Stimulated activated CD8-positive, alpha-beta memory T cell treated with anti-CD3 and anti-CD28 coated beads, Interleukin-15, amount 100 ng/mL, for 4 hours (primary cell): ENCODE measurements at regions not wholly inside any gene's neighbourhood (a gene's known extent, or its start where the extent isn't known, plus 50 kb on each side); places are given as distances from the start of the nearest gene placed in this dataset.

Experiments used
- DNase-seq, 2 donors: peaks; one replicate each; pipeline ENCODE4 v3.0.0-alpha.2; 2020; ENCODE audit warnings: low read depth in 2 of 2

DNA sequence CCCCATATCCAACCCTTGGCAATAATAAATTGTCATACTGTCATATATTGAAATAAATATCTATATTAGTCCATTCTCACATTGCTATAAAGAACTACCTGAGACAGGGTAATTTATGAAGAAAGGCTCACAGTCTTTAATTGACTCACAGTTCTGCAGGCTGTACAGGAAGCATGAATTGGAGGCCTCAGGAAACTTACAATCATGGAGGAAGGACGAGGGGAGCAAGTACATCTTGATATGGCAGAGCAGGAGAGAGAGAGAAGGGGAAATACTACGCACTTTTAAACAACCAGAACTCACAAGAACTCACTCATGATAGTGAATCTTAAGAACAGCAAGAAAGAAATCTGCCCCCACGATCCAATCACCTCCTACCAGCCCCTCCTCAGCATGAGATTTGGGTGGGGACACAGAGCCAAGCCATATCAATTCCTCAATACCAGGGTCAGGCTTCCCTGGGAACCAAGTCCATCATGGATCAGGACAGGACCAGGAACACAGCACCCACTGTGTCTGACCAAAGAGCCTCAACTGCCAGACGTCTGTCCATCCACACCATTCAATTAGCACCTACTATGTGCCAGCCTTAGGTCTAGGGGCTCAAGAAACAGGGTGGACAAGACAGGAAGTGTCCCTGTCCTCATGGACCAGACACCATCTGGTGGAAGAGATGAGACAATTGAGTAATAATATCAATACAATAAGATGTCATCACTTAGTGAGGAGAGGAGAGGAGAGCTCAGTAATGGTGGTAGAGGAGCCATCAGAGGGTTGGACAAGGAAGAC is 56.9 kb upstream of the TOP3B start:
- DNase-seq, result no peak

DNA sequence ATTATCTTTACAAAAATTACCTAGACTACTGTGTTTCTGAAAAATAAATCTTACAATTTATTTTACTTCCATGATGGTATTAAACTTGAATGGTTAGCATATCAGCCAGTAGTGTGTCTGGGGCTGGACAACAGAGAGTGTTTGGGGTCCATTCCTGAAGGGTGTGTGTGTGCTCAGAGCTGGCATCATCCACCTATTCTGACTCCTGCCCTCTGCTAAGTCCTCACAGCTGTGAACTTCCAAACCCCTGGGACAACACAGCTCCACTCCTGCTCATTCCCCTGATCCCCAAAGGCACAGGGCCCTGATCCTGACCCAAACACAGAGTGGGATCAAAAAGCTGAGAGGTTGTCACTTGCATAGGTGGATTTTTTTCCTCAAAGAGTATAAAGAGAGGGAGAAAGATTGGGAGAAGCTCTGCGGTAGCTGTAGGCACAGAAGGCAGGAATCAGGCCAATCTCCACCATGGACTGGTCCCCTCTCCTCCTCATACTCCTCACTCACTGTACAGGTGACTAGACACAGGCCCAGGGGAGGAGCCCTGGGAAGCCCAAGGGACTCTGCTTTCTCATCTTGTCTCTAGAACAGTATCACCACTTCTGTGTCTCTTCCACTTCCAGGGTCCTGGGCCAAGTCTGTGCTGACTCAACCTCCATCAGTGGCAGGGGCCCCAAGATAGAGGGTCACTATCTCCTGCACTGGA is 55.7 kb upstream of the TOP3B start:
- no peak for DNase-seq

DNA sequence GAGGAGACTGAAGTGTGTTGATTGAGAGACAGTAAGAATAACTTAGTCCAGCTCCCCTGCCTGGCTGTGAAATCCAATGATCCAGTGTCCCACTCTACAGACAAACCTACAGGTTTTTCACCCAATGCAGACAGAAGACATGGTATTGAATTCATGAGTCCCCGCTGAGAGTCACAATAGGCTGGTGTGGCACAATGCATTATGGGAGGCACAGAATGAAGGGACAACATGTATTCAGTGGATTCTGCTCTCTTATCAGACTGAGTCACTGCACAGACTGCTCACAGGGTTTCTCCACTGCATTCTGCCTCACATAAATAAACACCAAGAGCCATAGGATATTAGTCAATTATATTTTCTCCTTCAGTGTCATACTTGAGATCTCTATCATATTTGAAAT is 55.2 kb upstream of the TOP3B start:
- no peak for DNase-seq

DNA sequence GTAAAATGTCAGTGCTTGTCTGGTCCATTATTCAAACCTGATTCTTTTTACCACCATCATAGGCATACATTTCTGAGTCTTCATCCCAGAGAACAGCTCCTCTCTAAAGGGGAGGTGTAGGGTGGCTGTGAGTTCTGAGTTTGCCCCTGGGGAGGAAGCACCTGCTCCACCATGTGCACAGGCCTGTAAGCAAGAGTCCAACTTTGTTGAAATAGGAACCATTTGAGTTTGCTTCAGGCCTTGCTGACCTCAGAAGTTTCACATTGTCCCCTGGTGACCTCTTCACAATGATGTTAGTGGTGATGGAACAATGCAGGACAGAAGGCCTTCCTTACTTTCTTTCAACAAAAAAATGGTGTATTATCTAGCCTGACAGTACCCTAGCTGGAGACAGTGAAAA is 54.6 kb upstream of the TOP3B start:
- DNase-seq, result no peak

DNA sequence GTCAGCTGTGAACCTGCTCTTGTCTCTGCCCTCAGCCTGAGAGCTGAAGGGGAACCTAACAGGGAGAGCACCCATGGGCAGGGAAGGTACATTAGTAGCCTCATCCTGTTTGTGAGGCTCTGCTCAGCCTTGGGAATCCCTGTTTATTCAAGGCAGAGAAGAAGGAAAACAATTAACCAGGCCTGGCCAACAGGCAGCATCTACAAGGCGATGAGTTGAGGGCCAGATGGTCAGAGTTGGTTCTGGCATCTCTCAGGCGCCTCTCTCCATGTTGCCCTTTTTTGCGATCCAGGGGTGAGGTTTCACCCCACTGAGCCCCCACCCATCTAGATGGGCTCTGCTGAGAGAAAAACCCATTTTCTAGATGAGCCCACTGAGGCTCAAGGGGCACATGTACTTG is 54.0 kb upstream of the TOP3B start:
- no peak for DNase-seq

DNA sequence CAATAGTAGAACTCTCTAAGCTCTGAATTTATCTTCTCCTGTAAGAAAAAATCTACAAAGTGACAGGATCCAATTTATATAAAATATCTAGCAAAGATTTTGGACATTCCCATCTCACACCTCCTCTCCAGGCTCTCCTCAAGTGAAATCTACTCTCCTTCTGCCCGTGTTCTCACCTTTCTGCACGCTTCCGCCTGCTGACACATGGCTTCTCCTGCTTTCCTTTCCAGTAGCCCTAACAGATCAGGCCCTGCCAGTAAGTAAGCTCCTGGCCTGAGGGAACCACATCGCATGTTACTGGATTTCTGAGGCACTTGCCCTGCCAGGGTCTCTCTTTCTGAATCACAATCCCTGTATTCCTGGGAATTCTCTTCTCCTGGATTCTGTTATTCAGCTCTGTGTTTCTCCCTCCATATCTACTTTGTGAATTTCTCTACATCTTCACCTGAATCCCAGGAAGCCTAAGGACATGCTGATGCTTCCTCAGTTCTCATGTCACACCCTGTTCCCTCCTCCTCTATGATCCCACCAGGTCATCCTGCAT is 53.3 kb upstream of the TOP3B start:
- DNase-seq, result no peak

DNA sequence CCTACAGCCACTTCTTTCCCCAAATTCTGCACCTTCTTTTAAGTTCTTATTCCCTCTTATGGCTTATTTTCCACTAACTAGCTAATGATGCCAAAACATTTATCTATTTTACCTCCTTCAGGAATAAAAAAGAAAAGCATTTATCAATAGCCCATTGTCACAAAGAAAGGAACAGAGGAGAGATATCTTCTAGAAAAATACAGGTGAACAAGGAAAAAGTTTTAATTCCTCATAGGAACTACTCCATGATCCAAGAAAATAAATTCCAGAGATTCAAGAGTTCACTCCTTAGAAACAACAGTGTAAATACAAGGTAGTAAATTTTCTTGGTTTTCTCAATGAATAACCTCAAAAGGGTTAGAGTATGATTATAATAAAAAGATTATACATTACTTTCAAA is 52.6 kb upstream of the TOP3B start:
- no peak for DNase-seq

DNA sequence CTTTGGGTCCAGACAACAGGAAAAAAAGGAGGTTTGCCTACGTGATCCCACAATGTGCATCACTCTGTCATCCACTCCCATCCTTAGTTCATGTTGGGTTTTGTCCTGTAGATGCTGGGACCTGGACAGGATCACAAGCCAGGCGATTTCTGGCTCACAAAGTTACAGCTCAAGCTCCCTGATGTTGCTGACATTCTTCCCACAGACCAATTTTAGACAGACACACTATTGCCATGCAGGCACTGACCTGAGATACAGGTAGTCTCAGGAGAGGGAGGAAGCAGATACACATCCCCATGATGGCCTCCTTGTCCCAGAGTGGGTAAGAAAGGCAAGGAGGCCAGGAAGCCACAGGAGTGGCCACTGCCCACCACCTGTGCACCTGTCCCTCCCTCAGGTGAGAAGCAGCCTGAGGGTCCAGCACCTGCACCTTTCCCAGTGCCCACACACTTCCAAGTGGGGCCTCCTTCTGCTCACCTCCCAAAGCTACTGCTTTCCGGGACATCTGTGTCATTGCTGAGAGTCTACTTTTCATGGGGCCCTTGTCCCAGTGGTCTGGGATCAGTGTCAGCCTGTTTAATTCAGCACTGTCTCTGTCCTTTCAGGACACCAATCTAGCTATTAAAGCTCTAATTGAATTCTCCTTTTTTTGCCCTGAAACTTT is 52.0 kb upstream of the TOP3B start:
- DNase-seq, result no peak

DNA sequence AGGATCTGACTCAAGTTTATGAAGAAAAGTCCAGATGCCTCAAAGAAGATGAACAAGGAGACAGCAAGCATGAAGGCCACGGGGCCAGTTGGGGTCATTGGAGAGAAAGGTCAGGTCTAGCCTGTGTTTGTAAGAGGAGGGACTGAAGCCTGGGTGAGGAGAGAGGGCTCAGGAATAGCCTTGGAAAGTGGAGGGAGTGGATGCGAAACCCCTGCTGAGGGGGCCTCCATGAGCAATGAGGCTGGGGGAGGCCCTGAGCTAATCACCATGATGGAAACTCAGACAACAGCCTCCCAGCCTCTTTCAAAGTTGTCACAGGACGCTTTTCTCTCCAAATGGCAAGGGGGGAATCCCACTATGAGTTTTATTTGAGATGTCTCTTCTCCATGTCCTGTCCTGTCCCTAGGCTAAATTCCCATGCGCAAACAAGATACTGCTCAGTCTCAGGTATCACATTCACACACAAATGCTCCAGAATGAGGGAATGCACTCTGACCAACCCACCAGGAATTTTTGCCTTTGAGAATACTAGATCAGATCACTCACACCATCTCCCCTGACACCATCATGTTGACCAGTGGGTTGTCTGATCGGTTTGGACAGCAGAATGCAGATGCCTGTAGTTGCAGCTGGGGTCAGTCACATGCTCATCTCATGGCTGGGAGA is 51.3 kb upstream of the TOP3B start:
- no peak for DNase-seq

DNA sequence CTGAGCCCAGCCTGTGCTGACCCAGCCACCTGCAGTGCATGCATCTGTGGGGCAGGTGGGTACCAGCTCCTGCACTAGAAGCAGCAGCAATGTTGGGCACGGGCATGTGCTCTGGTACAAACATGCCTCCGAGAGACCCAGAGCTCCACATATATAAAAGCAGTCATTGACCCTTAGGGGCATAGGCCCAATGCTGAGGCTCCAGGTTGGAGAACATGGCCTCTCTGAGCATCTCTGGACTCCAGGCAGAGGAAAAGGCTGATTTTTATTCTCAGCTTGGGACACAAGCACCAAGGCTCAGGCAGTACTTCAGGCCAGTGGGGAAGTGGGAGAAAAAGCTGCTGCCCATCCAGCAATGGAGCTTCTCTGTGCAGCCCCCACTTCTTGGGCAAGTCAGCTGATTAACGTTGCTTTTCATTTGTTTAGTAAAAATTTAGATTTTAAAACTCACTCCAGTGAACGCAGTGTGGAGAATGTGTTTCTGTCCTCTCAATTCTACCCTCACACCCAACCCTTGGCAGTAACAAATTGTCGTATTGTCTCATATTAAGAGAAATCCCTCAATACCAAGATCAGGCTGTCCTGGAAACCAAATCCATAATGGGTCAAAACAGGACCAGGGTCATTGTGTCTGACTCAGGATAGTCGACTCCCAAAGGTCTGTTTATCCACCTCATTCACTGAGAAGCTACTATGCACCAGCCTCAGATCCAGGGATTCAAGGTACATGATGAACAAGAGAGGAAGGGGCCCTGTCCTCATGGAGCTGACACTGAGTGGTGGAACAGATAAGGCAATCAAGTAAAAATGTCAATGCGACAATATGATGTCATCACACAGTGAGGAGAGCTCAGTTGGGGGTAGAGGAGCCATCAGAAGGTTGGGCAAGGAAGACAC is 50.6 kb upstream of the TOP3B start:
- no peak for DNase-seq

DNA sequence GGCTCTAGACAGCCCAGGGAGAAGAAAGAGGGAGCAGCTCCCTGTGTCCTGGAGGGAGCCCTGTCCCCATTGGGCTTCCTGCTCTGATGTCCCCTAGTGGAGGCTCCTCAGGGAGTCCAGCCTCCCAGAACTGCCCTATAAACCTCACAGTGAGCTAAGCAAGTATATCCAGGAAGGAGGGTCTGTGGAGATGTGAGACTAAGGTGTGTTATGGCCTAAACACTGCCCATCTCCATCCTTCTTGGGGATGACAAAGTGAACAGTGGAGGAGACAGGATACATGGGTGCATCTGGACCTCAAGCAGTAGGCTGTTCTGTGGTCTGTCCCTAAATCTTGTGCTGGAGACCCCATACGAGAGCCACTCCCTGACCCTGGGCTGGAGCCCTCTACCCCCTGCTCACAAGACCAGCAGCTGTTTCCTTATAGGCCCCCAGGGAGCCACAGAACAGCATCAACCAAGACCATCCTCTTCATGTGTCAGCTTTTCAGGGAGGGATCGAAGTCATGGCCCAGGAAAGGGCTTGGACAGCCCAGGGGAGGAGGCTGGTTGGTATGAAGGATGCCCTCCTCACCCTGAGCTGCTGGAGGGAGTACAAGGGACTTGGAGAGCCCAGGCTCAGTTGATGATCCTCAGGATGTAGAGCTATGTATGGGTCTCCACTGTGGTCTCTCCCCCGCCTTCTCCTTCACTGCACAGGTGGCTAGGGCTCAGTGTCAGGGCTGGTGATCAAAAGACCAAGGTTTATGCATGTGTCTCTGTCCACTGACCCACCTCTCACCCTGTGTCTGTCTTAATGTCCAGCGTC is 49.7 kb upstream of the TOP3B start:
- DNase-seq, result no peak
